ENCODE measurements at regions not wholly inside any gene's neighbourhood (a gene's known extent, or its start where the extent isn't known, plus 50 kb on each side); places are given as distances from the start of the nearest gene placed in this dataset.

DNA sequence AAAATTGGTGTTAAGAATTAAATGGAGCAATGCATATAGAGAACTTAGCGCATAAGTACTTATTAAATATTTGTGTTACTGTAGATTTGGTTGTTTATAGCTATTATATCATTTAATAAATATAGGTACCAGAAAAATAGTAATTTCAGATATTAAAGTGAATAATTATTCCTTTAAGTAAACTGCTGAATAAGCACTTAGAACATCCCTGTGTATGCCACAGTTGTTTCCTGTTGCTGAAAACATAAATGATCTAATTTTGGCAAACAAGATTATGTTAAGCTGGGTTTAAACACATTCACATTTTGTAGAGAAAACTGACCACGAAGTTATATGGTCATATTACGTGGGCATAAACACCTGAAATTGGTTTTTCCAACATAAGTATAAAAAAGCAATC is 388.0 kb upstream of the ZNF804A start:
- H3K4me3 Mint-ChIP-seq = no peak overlapping the region
- no peaks in the 10 kb centered on the region for H3K4me1 Mint-ChIP-seq
- peaks cover 0 to 2% (median 0%) of the 10 kb centered on the region in 3 donors for H3K27me3 Mint-ChIP-seq (ENCODE audit: low read depth in 3 of 3)
- DNase-seq = no peak
- H3K36me3 Mint-ChIP-seq = no peaks in the 10 kb centered on the region
- peaks cover 2 to 59% (median 31%) of the 10 kb centered on the region in 6 donors for H3K9me3 Mint-ChIP-seq
- no peak overlapping the region for H3K27ac Mint-ChIP-seq

GRCh38 chr2:184215745-184216144 is 382.6 kb upstream of the ZNF804A start:
- Mint-ChIP-seq H3K27me3 (ENCODE audit: low read depth in 3 of 3) (peaks cover 2% of the 10 kb centered on the region in 3 donors), H3K4me3 (no peak overlapping the region), H3K4me1 (no peaks in the 10 kb centered on the region), H3K27ac (no peak overlapping the region), H3K36me3 (no peaks in the 10 kb centered on the region), H3K9me3 (peaks cover 28 to 83% (median 53%) of the 10 kb centered on the region in 6 donors)
- no peak for DNase-seq

- Mint-ChIP-seq H3K27ac (no peak overlapping the region), H3K4me3 (no peak overlapping the region), H3K27me3 (ENCODE audit: low read depth in 3 of 3) (peaks cover 0 to 3% (median 0%) of the 10 kb centered on the region in 3 donors), H3K4me1 (no peaks in the 10 kb centered on the region), H3K9me3 (peaks cover 7 to 35% (median 21%) of the 10 kb centered on the region in 6 donors), H3K36me3 (peaks cover 0 to 4% (median 0%) of the 10 kb centered on the region in 3 donors)
- no peak for DNase-seq
Observed at GRCh38 chr2:184256611-184257010, 341.7 kb upstream of the ZNF804A start.

DNA sequence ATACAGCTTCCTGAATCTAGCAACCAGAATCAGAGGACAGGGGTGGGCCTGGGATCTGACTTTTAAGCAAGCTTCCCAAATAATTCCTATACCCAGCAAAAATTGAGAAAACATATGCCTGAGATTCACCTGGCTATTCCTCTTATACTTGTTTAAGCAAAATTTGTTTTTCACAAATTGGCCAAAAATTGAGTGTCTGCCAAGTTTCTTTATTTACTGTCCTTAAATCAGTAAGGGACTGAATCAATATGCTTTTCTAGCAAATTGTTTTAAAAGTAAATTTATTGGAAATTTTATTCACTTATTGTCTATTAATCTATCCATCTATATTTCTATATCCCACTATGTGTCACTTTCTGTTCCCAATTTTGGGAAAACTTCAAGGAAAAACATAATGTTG is 337.0 kb upstream of the ZNF804A start:
- H3K4me3 Mint-ChIP-seq = no peak overlapping the region
- H3K9me3 Mint-ChIP-seq = peaks cover 0 to 18% (median 9%) of the 10 kb centered on the region in 6 donors
- H3K4me1 Mint-ChIP-seq = no peaks in the 10 kb centered on the region

GRCh38 chr2:184261818-184262217 is 336.5 kb upstream of the ZNF804A start:
- H3K36me3 Mint-ChIP-seq = no peaks in the 10 kb centered on the region
- no peak overlapping the region for H3K27ac Mint-ChIP-seq
- H3K4me3 Mint-ChIP-seq = no peak overlapping the region
- H3K9me3 Mint-ChIP-seq = peaks cover 0 to 20% (median 9%) of the 10 kb centered on the region in 6 donors
- DNase-seq = no peak
- H3K27me3 Mint-ChIP-seq (ENCODE audit: low read depth in 3 of 3) = no peaks in the 10 kb centered on the region
- H3K4me1 Mint-ChIP-seq = no peaks in the 10 kb centered on the region

More for the DNA sequence above, 337.0 kb upstream of the ZNF804A start:
- H3K27me3 Mint-ChIP-seq (ENCODE audit: low read depth in 3 of 3) = no peaks in the 10 kb centered on the region
- DNase-seq = no peak
- no peaks in the 10 kb centered on the region for H3K36me3 Mint-ChIP-seq
- no peak overlapping the region for H3K27ac Mint-ChIP-seq

- Mint-ChIP-seq H3K36me3 (no peaks in the 10 kb centered on the region), H3K27me3 (ENCODE audit: low read depth in 3 of 3) (peaks cover 0 to 2% (median 0%) of the 10 kb centered on the region in 3 donors), H3K4me1 (no peaks in the 10 kb centered on the region), H3K4me3 (no peak overlapping the region), H3K27ac (no peak overlapping the region), H3K9me3 (peaks cover 1 to 31% (median 14%) of the 10 kb centered on the region in 6 donors)
- no peak for DNase-seq
Observed at GRCh38 chr2:184268900-184269477, 329.3 kb upstream of the ZNF804A start.

GRCh38 chr2:184270660-184271059 is 327.7 kb upstream of the ZNF804A start:
- H3K4me1 Mint-ChIP-seq = no peaks in the 10 kb centered on the region
- peaks cover 0 to 2% (median 0%) of the 10 kb centered on the region in 3 donors for H3K27me3 Mint-ChIP-seq (ENCODE audit: low read depth in 3 of 3)
- peaks cover 1 to 26% (median 14%) of the 10 kb centered on the region in 6 donors for H3K9me3 Mint-ChIP-seq
- DNase-seq = no peak
- H3K27ac Mint-ChIP-seq = no peak overlapping the region
- no peak overlapping the region for H3K4me3 Mint-ChIP-seq
- no peaks in the 10 kb centered on the region for H3K36me3 Mint-ChIP-seq

- Mint-ChIP-seq H3K36me3 (no peaks in the 10 kb centered on the region), H3K4me3 (no peak overlapping the region), H3K4me1 (no peaks in the 10 kb centered on the region), H3K9me3 (peaks cover 1 to 26% (median 13%) of the 10 kb centered on the region in 6 donors), H3K27ac (no peak overlapping the region), H3K27me3 (ENCODE audit: low read depth in 3 of 3) (peaks cover 0 to 2% (median 0%) of the 10 kb centered on the region in 3 donors)
- no peak for DNase-seq
Observed at GRCh38 chr2:184272056-184272455, 326.3 kb upstream of the ZNF804A start.

DNA sequence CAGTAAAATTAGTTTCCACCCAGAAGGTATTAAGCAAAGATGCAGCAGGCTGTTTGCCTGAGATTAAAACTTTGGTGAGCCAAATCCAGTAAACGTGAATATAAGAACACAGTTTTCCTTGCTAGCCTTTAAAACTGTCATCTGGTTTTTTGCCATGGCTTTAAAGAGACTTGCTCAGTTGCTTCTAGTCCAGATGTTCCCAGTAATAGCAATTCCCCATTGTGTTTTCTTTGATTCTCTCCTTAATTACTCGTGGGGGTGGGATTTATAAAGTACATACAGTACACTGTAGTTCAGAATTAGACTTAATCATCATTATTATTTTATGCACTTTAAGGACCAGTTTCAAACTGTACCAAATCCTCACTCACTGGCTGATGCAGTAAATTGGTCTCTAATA is 303.5 kb upstream of the ZNF804A start:
- no peaks in the 10 kb centered on the region for H3K4me1 Mint-ChIP-seq
- DNase-seq = no peak
- no peak overlapping the region for H3K27ac Mint-ChIP-seq
- H3K36me3 Mint-ChIP-seq = no peaks in the 10 kb centered on the region
- H3K4me3 Mint-ChIP-seq = no peak overlapping the region
- peaks cover 0 to 2% (median 0%) of the 10 kb centered on the region in 3 donors for H3K27me3 Mint-ChIP-seq (ENCODE audit: low read depth in 3 of 3)
- H3K9me3 Mint-ChIP-seq = peaks cover 9 to 26% (median 11%) of the 10 kb centered on the region in 6 donors

GRCh38 chr2:184297085-184297484 is 301.2 kb upstream of the ZNF804A start:
- H3K27ac Mint-ChIP-seq = no peak overlapping the region
- DNase-seq = no peak
- no peaks in the 10 kb centered on the region for H3K36me3 Mint-ChIP-seq
- H3K4me1 Mint-ChIP-seq = no peaks in the 10 kb centered on the region
- no peak overlapping the region for H3K4me3 Mint-ChIP-seq
- peaks cover 0 to 2% (median 0%) of the 10 kb centered on the region in 3 donors for H3K27me3 Mint-ChIP-seq (ENCODE audit: low read depth in 3 of 3)
- H3K9me3 Mint-ChIP-seq = peaks cover 7 to 28% (median 11%) of the 10 kb centered on the region in 6 donors

DNA sequence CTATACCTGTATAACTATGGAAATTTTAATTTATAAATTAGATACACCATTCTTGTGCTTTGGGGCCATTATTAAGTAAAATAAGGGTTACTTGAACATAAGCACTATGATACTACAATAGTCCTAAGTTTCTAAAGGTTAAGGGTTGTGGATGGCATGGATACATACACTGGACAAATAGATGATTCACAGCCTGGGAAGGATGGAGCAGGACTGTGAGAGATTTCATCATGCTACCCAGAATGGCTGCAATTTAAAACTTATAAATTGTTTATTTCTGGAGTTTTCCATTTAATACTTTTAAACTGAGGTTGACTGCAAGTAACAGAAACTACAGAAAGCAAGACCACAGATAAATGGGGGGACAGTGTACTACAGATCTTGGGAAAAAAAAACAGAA is 295.8 kb upstream of the ZNF804A start:
- no peaks in the 10 kb centered on the region for H3K4me1 Mint-ChIP-seq
- no peak overlapping the region for H3K27ac Mint-ChIP-seq
- H3K27me3 Mint-ChIP-seq (ENCODE audit: low read depth in 3 of 3) = no peaks in the 10 kb centered on the region
- H3K9me3 Mint-ChIP-seq = peaks cover under 1 to 25% (median 8%) of the 10 kb centered on the region in 6 donors
- no peaks in the 10 kb centered on the region for H3K36me3 Mint-ChIP-seq
- no peak overlapping the region for H3K4me3 Mint-ChIP-seq
- no peak for DNase-seq

- no peaks in the 10 kb centered on the region for H3K4me1 Mint-ChIP-seq
- H3K27me3 Mint-ChIP-seq (ENCODE audit: low read depth in 3 of 3) = no peaks in the 10 kb centered on the region
- DNase-seq = no peak
- no peaks in the 10 kb centered on the region for H3K36me3 Mint-ChIP-seq
- H3K9me3 Mint-ChIP-seq = peaks cover 0 to 26% (median 10%) of the 10 kb centered on the region in 6 donors
- no peak overlapping the region for H3K4me3 Mint-ChIP-seq
- no peak overlapping the region for H3K27ac Mint-ChIP-seq
Observed at GRCh38 chr2:184304006-184304405, 294.3 kb upstream of the ZNF804A start.

- Mint-ChIP-seq H3K4me3 (no peak overlapping the region), H3K9me3 (peaks cover 0 to 26% (median 10%) of the 10 kb centered on the region in 6 donors), H3K27ac (no peak overlapping the region), H3K36me3 (no peaks in the 10 kb centered on the region), H3K4me1 (no peaks in the 10 kb centered on the region), H3K27me3 (ENCODE audit: low read depth in 3 of 3) (no peaks in the 10 kb centered on the region)
- DNase-seq = no peak
Observed at GRCh38 chr2:184305105-184305504, 293.2 kb upstream of the ZNF804A start.

GRCh38 chr2:184308706-184309105 is 289.6 kb upstream of the ZNF804A start:
- H3K4me1 Mint-ChIP-seq = no peaks in the 10 kb centered on the region
- H3K27me3 Mint-ChIP-seq (ENCODE audit: low read depth in 3 of 3) = no peaks in the 10 kb centered on the region
- no peak overlapping the region for H3K27ac Mint-ChIP-seq
- peaks cover 5 to 20% (median 13%) of the 10 kb centered on the region in 6 donors for H3K9me3 Mint-ChIP-seq
- H3K4me3 Mint-ChIP-seq = no peak overlapping the region
- no peak for DNase-seq
- no peaks in the 10 kb centered on the region for H3K36me3 Mint-ChIP-seq

GRCh38 chr2:184312970-184313369 is 285.4 kb upstream of the ZNF804A start:
- Mint-ChIP-seq H3K36me3 (no peaks in the 10 kb centered on the region), H3K9me3 (peaks cover 10 to 23% (median 19%) of the 10 kb centered on the region in 6 donors), H3K4me3 (no peak overlapping the region), H3K27me3 (ENCODE audit: low read depth in 3 of 3) (peaks cover 0 to 2% (median 0%) of the 10 kb centered on the region in 3 donors), H3K27ac (no peak overlapping the region), H3K4me1 (no peaks in the 10 kb centered on the region)
- no peak for DNase-seq

All from immature natural killer cell (primary cell).